ENCODE measurements at regions not wholly inside any gene's neighbourhood (a gene's known extent, or its start where the extent isn't known, plus 50 kb on each side); places are given as distances from the start of the nearest gene placed in this dataset.
"Not testable (repeated sequence)": the region's sequence is repeated elsewhere in the genome, so short reads cannot be mapped to it uniquely, and the experiment has no call there.

- DNase-seq (ENCODE audit: low read depth, low spot score); H3K9me3 ChIP-seq (ENCODE audit: control insufficient read depth, insufficient read depth, low read length); H3K4me1 ChIP-seq (ENCODE audit: control insufficient read depth, insufficient read depth, low read length); H3K36me3 ChIP-seq (ENCODE audit: control insufficient read depth, insufficient read depth, low read length); H3K27ac ChIP-seq (ENCODE audit: low read length); H3K4me3 ChIP-seq (ENCODE audit: low read length); H3K27me3 ChIP-seq (ENCODE audit: control insufficient read depth, insufficient read depth, low read length): not testable (repeated sequence)
- no CpG with 5 or more reads among the region's 8 CpGs for WGBS (ENCODE audit: insufficient coverage, insufficient read length)
Observed at GRCh38 chr2:150114089-150114488, 373.4 kb downstream of the RND3 start.

- Histone ChIP-seq H3K27ac (ENCODE audit: low read length) (no peak overlapping the region), H3K27me3 (ENCODE audit: control insufficient read depth, insufficient read depth, low read length) (no peaks in the 10 kb centered on the region), H3K4me3 (ENCODE audit: low read length) (no peak overlapping the region), H3K9me3 (ENCODE audit: control insufficient read depth, insufficient read depth, low read length) (no peaks in the 10 kb centered on the region), H3K4me1 (ENCODE audit: control insufficient read depth, insufficient read depth, low read length) (no peaks in the 10 kb centered on the region), H3K36me3 (ENCODE audit: control insufficient read depth, insufficient read depth, low read length) (no peaks in the 10 kb centered on the region)
- WGBS (ENCODE audit: insufficient coverage, insufficient read length): no CpG with 5 or more reads among the region's 2 CpGs
- no peak for DNase-seq (ENCODE audit: low read depth, low spot score)
Observed at GRCh38 chr2:150110548-150110947, 376.9 kb downstream of the RND3 start.

GRCh38 chr2:150109912-150110311 is 377.6 kb downstream of the RND3 start:
- H3K36me3 ChIP-seq (ENCODE audit: control insufficient read depth, insufficient read depth, low read length): no peaks in the 10 kb centered on the region
- no peak for DNase-seq (ENCODE audit: low read depth, low spot score)
- H3K4me1 ChIP-seq (ENCODE audit: control insufficient read depth, insufficient read depth, low read length): no peaks in the 10 kb centered on the region
- H3K27ac ChIP-seq (ENCODE audit: low read length): no peak overlapping the region
- no peak overlapping the region for H3K4me3 ChIP-seq (ENCODE audit: low read length)
- no peaks in the 10 kb centered on the region for H3K27me3 ChIP-seq (ENCODE audit: control insufficient read depth, insufficient read depth, low read length)
- no peaks in the 10 kb centered on the region for H3K9me3 ChIP-seq (ENCODE audit: control insufficient read depth, insufficient read depth, low read length)
- no CpG with 5 or more reads among the region's 4 CpGs for whole genome bisulfite sequencing (ENCODE audit: insufficient coverage, insufficient read length)

GRCh38 chr2:150109028-150109427 is 378.4 kb downstream of the RND3 start:
- Histone ChIP-seq H3K36me3 (ENCODE audit: control insufficient read depth, insufficient read depth, low read length) (no peaks in the 10 kb centered on the region), H3K9me3 (ENCODE audit: control insufficient read depth, insufficient read depth, low read length) (no peaks in the 10 kb centered on the region), H3K4me1 (ENCODE audit: control insufficient read depth, insufficient read depth, low read length) (no peaks in the 10 kb centered on the region), H3K4me3 (ENCODE audit: low read length) (no peak overlapping the region), H3K27ac (ENCODE audit: low read length) (no peak overlapping the region), H3K27me3 (ENCODE audit: control insufficient read depth, insufficient read depth, low read length) (no peaks in the 10 kb centered on the region)
- DNase-seq (ENCODE audit: low read depth, low spot score): no peak
- WGBS (ENCODE audit: insufficient coverage, insufficient read length): no CpG with 5 or more reads among the region's 3 CpGs

GRCh38 chr2:150107816-150108215 is 379.7 kb downstream of the RND3 start:
- Histone ChIP-seq H3K9me3 (ENCODE audit: control insufficient read depth, insufficient read depth, low read length) (no peaks in the 10 kb centered on the region), H3K4me1 (ENCODE audit: control insufficient read depth, insufficient read depth, low read length) (no peaks in the 10 kb centered on the region), H3K4me3 (ENCODE audit: low read length) (no peak overlapping the region), H3K27ac (ENCODE audit: low read length) (no peak overlapping the region), H3K27me3 (ENCODE audit: control insufficient read depth, insufficient read depth, low read length) (no peaks in the 10 kb centered on the region), H3K36me3 (ENCODE audit: control insufficient read depth, insufficient read depth, low read length) (no peaks in the 10 kb centered on the region)
- no peak for DNase-seq (ENCODE audit: low read depth, low spot score)
- WGBS (ENCODE audit: insufficient coverage, insufficient read length): no CpG with 5 or more reads among the region's 2 CpGs

- no peaks in the 10 kb centered on the region for H3K9me3 ChIP-seq (ENCODE audit: control insufficient read depth, insufficient read depth, low read length)
- no peaks in the 10 kb centered on the region for H3K36me3 ChIP-seq (ENCODE audit: control insufficient read depth, insufficient read depth, low read length)
- no peak overlapping the region for H3K27ac ChIP-seq (ENCODE audit: low read length)
- no peak for DNase-seq (ENCODE audit: low read depth, low spot score)
- WGBS (ENCODE audit: insufficient coverage, insufficient read length): no CpG with 5 or more reads among the region's 1 CpG
- no peaks in the 10 kb centered on the region for H3K27me3 ChIP-seq (ENCODE audit: control insufficient read depth, insufficient read depth, low read length)
- H3K4me1 ChIP-seq (ENCODE audit: control insufficient read depth, insufficient read depth, low read length): no peaks in the 10 kb centered on the region
- H3K4me3 ChIP-seq (ENCODE audit: low read length): no peak overlapping the region
Observed at GRCh38 chr2:150107170-150107569, 380.3 kb downstream of the RND3 start.

GRCh38 chr2:150101947-150102346 is 385.5 kb downstream of the RND3 start:
- Histone ChIP-seq H3K9me3 (ENCODE audit: control insufficient read depth, insufficient read depth, low read length) (no peaks in the 10 kb centered on the region), H3K36me3 (ENCODE audit: control insufficient read depth, insufficient read depth, low read length) (no peaks in the 10 kb centered on the region), H3K4me3 (ENCODE audit: low read length) (no peak overlapping the region), H3K27ac (ENCODE audit: low read length) (no peak overlapping the region), H3K4me1 (ENCODE audit: control insufficient read depth, insufficient read depth, low read length) (no peaks in the 10 kb centered on the region), H3K27me3 (ENCODE audit: control insufficient read depth, insufficient read depth, low read length) (no peaks in the 10 kb centered on the region)
- WGBS (ENCODE audit: insufficient coverage, insufficient read length): no CpG with 5 or more reads among the region's 2 CpGs
- no peak for DNase-seq (ENCODE audit: low read depth, low spot score)

GRCh38 chr2:150100834-150101233 is 386.6 kb downstream of the RND3 start:
- Histone ChIP-seq H3K27me3 (ENCODE audit: control insufficient read depth, insufficient read depth, low read length) (no peaks in the 10 kb centered on the region), H3K27ac (ENCODE audit: low read length) (no peak overlapping the region), H3K4me3 (ENCODE audit: low read length) (no peak overlapping the region), H3K36me3 (ENCODE audit: control insufficient read depth, insufficient read depth, low read length) (no peaks in the 10 kb centered on the region), H3K9me3 (ENCODE audit: control insufficient read depth, insufficient read depth, low read length) (no peaks in the 10 kb centered on the region), H3K4me1 (ENCODE audit: control insufficient read depth, insufficient read depth, low read length) (no peaks in the 10 kb centered on the region)
- DNase-seq (ENCODE audit: low read depth, low spot score): no peak

GRCh38 chr2:150100336-150100735 is 387.1 kb downstream of the RND3 start:
- no peak overlapping the region for H3K27ac ChIP-seq (ENCODE audit: low read length)
- no peaks in the 10 kb centered on the region for H3K36me3 ChIP-seq (ENCODE audit: control insufficient read depth, insufficient read depth, low read length)
- no peaks in the 10 kb centered on the region for H3K9me3 ChIP-seq (ENCODE audit: control insufficient read depth, insufficient read depth, low read length)
- DNase-seq (ENCODE audit: low read depth, low spot score): no peak
- no peak overlapping the region for H3K4me3 ChIP-seq (ENCODE audit: low read length)
- no CpG with 5 or more reads among the region's 3 CpGs for WGBS (ENCODE audit: insufficient coverage, insufficient read length)
- no peaks in the 10 kb centered on the region for H3K4me1 ChIP-seq (ENCODE audit: control insufficient read depth, insufficient read depth, low read length)
- no peaks in the 10 kb centered on the region for H3K27me3 ChIP-seq (ENCODE audit: control insufficient read depth, insufficient read depth, low read length)

- Histone ChIP-seq H3K4me3 (ENCODE audit: low read length) (no peak overlapping the region), H3K27me3 (ENCODE audit: control insufficient read depth, insufficient read depth, low read length) (no peaks in the 10 kb centered on the region), H3K36me3 (ENCODE audit: control insufficient read depth, insufficient read depth, low read length) (no peaks in the 10 kb centered on the region), H3K4me1 (ENCODE audit: control insufficient read depth, insufficient read depth, low read length) (no peaks in the 10 kb centered on the region), H3K27ac (ENCODE audit: low read length) (no peak overlapping the region), H3K9me3 (ENCODE audit: control insufficient read depth, insufficient read depth, low read length) (no peaks in the 10 kb centered on the region)
- no peak for DNase-seq (ENCODE audit: low read depth, low spot score)
Observed at GRCh38 chr2:150099805-150100204, 387.7 kb downstream of the RND3 start.

- Histone ChIP-seq H3K4me1 (ENCODE audit: control insufficient read depth, insufficient read depth, low read length) (no peaks in the 10 kb centered on the region), H3K9me3 (ENCODE audit: control insufficient read depth, insufficient read depth, low read length) (no peaks in the 10 kb centered on the region), H3K36me3 (ENCODE audit: control insufficient read depth, insufficient read depth, low read length) (no peaks in the 10 kb centered on the region), H3K27me3 (ENCODE audit: control insufficient read depth, insufficient read depth, low read length) (no peaks in the 10 kb centered on the region), H3K4me3 (ENCODE audit: low read length) (no peak overlapping the region), H3K27ac (ENCODE audit: low read length) (no peak overlapping the region)
- no CpG with 5 or more reads among the region's 1 CpG for WGBS (ENCODE audit: insufficient coverage, insufficient read length)
- DNase-seq (ENCODE audit: low read depth, low spot score): no peak
Observed at GRCh38 chr2:150097901-150098531, 389.5 kb downstream of the RND3 start.
